CD8-positive, alpha-beta memory T cell (primary cell): ENCODE measurements at regions not wholly inside any gene's neighbourhood (a gene's known extent, or its start where the extent isn't known, plus 50 kb on each side); places are given as distances from the start of the nearest gene placed in this dataset.

Experiments
- CTCF ChIA-PET: fragments of 350-600 bp; sonication (Branson Sonifier 250); formaldehyde crosslinking; loops from one replicate; lab custom pipeline; 2021; ENCODE audit warnings: antibody characterized with exemption; lab: Charles Lee
- POLR2A ChIA-PET: fragments of 350-600 bp; sonication (Branson Sonifier 250); formaldehyde crosslinking; loops from one replicate; lab custom pipeline; 2021; ENCODE audit warnings: antibody characterized with exemption; lab: Charles Lee
- DNase-seq, 5 donors: peaks; one replicate each; pipeline versions ENCODE4 v3.0.0 to v3.0.0-alpha.2; 2020 to 2022; ENCODE audit warnings: mixed read lengths in 1 of 5
- H3K27ac ChIP-seq: one replicate; pipeline ENCODE4 v1.7.0; 2013; ENCODE audit warnings: low read depth, mild to moderate bottlenecking, low read length, moderate library complexity
- H3K27me3 ChIP-seq: 2 replicates; pipeline ENCODE4 v1.7.0; 2013; ENCODE audit warnings: low read length, mild to moderate bottlenecking; ENCODE audit not compliant: insufficient read depth, poor library complexity, severe bottlenecking
- H3K36me3 ChIP-seq: 2 replicates; pipeline ENCODE4 v1.7.0; 2013; ENCODE audit warnings: mild to moderate bottlenecking, low read length, moderate library complexity; ENCODE audit not compliant: insufficient read depth
- H3K4me1 ChIP-seq: 2 replicates; pipeline ENCODE4 v1.7.0; 2013; ENCODE audit warnings: mild to moderate bottlenecking, low read length, moderate library complexity; ENCODE audit not compliant: insufficient read depth
- H3K4me3 ChIP-seq: 2 replicates; pipeline ENCODE4 v1.7.0; 2013; ENCODE audit warnings: mild to moderate bottlenecking, low read length
- H3K9me3 ChIP-seq: 2 replicates; pipeline ENCODE4 v1.7.0; 2013; ENCODE audit warnings: mild to moderate bottlenecking, low read length
- H3K27ac Mint-ChIP-seq, 8 donors: one replicate each; pipeline ENCODE4 v1.8.0; 2020 to 2021; ENCODE audit warnings: mixed read lengths in 8 of 8, mild to moderate bottlenecking in 6 of 8, inconsistent platforms in 3 of 8, moderate library complexity in 3 of 8
- H3K27me3 Mint-ChIP-seq, 2 donors: one replicate each; pipeline ENCODE4 v1.8.0; 2020 to 2021; ENCODE audit warnings: mixed read lengths in 2 of 2, mild to moderate bottlenecking in 1 of 2, moderate library complexity in 1 of 2
- H3K36me3 Mint-ChIP-seq, 3 donors: one replicate each; pipeline ENCODE4 v1.8.0; 2020 to 2021; ENCODE audit warnings: mixed read lengths in 3 of 3, inconsistent platforms in 1 of 3, mild to moderate bottlenecking in 1 of 3
- H3K4me1 Mint-ChIP-seq, 3 donors: one replicate each; pipeline ENCODE4 v1.8.0; 2020 to 2021; ENCODE audit warnings: mixed read lengths in 3 of 3, inconsistent platforms in 1 of 3, mild to moderate bottlenecking in 1 of 3
- H3K4me3 Mint-ChIP-seq, 7 donors: one replicate each; pipeline ENCODE4 v1.8.0; 2020 to 2021; ENCODE audit warnings: mixed read lengths in 7 of 7, mild to moderate bottlenecking in 6 of 7, moderate library complexity in 4 of 7, inconsistent platforms in 2 of 7
- H3K9me3 Mint-ChIP-seq, 5 donors: one replicate each; pipeline ENCODE4 v1.8.0; 2020 to 2022; ENCODE audit warnings: mixed read lengths in 5 of 5, mild to moderate bottlenecking in 3 of 5, moderate library complexity in 2 of 5, inconsistent platforms in 1 of 5

DNA sequence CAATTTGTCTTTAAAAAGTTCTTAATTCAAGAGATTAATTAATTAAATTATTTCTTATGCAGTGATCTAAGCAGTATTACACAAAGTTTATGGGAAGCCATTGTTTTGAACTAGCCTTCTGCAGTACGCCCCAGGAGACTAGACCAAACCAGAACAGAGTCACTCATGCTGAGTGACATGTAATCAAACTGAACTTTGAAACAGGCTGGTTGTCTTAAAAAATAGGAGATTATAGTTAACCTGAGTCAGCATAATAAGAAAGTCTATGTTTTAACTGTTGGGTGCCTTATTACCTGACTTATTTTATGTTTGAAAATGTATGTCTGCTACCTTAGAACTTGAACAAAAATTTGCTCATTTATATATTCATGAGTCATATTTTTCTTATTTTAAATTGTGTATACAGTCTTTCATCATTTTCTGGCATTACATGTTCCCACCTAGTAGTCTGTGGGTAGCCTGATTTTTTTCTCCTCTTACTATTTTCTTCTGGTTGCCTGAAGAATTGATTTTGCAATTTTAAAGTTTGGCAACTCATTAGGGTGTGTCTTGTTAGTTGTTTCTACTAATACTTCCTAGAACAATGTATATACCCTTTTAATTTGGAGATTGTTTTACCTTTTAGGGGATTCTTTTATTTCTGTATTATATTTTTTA lies 161.4 kb downstream of the AASDHPPT start:
- H3K27ac ChIP-seq = no peak overlapping the region
- H3K27ac Mint-ChIP-seq = no peak overlapping the region
- DNase-seq = no peak
- H3K36me3 Mint-ChIP-seq = no peaks in the 10 kb centered on the region
- no peaks in the 10 kb centered on the region for H3K4me1 Mint-ChIP-seq
- no peak overlapping the region for H3K4me3 ChIP-seq
- CTCF ChIA-PET = no interaction called here
- H3K9me3 Mint-ChIP-seq = no peaks in the 10 kb centered on the region
- H3K4me1 ChIP-seq = no peaks in the 10 kb centered on the region
- POLR2A ChIA-PET = no interaction called here
- H3K4me3 Mint-ChIP-seq = no peak overlapping the region
- no peaks in the 10 kb centered on the region for H3K9me3 ChIP-seq
- H3K36me3 ChIP-seq = no peaks in the 10 kb centered on the region
- H3K27me3 Mint-ChIP-seq = no peaks in the 10 kb centered on the region
- H3K27me3 ChIP-seq = no peaks in the 10 kb centered on the region

DNA sequence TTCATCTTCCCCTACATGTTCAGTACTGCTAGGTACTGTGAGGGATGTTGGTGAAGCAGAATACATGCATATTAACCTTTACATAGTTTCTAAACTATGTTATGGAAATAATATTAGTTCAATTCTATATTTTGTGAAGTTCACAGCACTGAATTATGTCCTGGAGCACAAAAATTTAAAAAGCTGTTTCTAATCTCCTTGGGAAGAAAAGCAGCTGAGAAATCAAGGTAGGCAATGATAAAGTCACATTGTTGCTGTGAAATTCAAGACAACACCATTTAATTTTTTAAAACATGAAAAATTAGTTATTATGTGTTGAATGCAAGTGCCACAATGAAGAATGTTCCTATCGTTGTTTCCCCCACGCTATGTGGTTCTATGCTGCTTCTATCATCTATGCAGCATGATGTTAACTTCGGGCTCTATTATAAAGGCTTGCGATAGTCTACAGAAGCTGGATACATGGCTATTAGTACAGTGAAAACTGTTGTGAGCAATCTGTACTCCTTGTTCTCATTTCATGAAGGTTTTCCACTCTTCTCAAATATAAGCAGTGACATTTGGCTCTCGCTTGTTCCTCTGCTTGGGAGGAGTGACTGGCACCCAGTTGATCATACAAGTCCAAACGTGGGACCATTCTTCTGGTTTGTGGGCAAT lies 164.3 kb downstream of the AASDHPPT start:
- no peaks in the 10 kb centered on the region for H3K36me3 Mint-ChIP-seq
- Histone ChIP-seq H3K9me3 (no peaks in the 10 kb centered on the region), H3K4me3 (no peak overlapping the region), H3K27me3 (no peaks in the 10 kb centered on the region), H3K36me3 (no peaks in the 10 kb centered on the region), H3K27ac (no peak overlapping the region), H3K4me1 (no peaks in the 10 kb centered on the region)
- H3K4me3 Mint-ChIP-seq = no peak overlapping the region
- H3K9me3 Mint-ChIP-seq = peaks cover 1 to 10% (median 6%) of the 10 kb centered on the region in 5 donors
- ChIA-PET POLR2A (no interaction called here), CTCF (no interaction called here)
- no peaks in the 10 kb centered on the region for H3K4me1 Mint-ChIP-seq
- no peak overlapping the region for H3K27ac Mint-ChIP-seq
- DNase-seq = no peak
- peaks cover 0 to 1% of the 10 kb centered on the region in 2 donors for H3K27me3 Mint-ChIP-seq

DNA sequence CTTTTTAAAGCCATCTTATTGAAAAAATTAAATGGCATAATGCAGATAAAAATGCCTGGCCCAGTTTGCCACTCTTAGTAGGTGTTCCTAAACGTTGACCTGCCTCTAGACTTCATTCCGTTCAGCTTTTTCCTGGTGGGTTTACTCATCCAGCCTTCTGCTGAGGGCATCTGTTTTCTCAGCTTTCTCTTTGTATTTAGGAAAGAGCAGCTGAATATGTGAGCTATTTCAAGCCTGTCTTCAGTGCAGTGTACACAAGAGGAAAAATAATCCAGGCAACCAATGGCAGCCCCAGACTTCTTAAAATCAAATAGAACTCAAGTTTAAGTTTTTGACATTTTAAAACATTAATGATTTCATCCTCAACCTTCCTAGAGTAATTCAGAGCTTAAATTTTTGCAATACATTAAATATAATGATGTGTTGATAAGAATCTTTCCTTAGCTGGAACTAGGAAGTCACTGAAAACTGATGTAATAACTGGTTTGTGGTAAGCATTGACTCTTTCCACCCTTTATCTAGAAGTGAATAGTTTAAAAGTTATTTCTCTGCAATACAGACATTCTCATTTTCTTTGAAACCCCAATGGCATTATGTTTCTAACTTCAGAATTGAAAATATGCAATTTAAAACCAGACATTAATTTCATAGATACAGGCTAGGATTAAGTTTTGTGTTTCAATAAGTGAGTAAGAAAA lies 165.4 kb downstream of the AASDHPPT start:
- Mint-ChIP-seq H3K27me3 (peaks cover 0 to 1% of the 10 kb centered on the region in 2 donors), H3K36me3 (no peaks in the 10 kb centered on the region), H3K9me3 (peaks cover 2 to 10% (median 8%) of the 10 kb centered on the region in 5 donors), H3K4me3 (no peak overlapping the region), H3K4me1 (no peaks in the 10 kb centered on the region), H3K27ac (no peak overlapping the region)
- H3K4me3 ChIP-seq = no peak overlapping the region
- POLR2A ChIA-PET = no interaction called here
- no peak for DNase-seq
- H3K36me3 ChIP-seq = no peaks in the 10 kb centered on the region
- no peaks in the 10 kb centered on the region for H3K9me3 ChIP-seq
- no peak overlapping the region for H3K27ac ChIP-seq
- H3K27me3 ChIP-seq = no peaks in the 10 kb centered on the region
- H3K4me1 ChIP-seq = no peaks in the 10 kb centered on the region
- CTCF ChIA-PET = no interaction called here

DNA sequence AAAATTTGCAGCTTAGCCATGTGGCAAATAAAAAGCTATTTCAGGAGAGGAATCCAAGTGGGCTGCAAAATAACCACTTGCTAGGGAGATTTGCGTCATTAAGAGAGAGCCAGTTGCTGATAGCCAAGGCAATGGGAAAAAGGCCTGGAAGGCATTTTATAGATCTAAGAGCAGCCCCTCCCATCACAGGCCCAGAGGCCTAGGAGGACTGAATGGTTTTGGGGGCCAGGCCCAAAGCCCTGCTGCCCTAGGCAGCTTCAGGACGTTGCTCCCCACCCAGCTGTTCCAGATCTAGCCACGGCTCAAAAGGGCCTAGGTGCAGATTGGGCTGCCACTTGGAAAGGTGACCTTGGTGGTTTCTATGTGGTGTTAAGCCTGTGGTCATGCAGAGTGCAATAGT lies 169.0 kb downstream of the AASDHPPT start:
- CTCF ChIA-PET = no interaction called here
- H3K4me1 Mint-ChIP-seq = no peaks in the 10 kb centered on the region

DNA sequence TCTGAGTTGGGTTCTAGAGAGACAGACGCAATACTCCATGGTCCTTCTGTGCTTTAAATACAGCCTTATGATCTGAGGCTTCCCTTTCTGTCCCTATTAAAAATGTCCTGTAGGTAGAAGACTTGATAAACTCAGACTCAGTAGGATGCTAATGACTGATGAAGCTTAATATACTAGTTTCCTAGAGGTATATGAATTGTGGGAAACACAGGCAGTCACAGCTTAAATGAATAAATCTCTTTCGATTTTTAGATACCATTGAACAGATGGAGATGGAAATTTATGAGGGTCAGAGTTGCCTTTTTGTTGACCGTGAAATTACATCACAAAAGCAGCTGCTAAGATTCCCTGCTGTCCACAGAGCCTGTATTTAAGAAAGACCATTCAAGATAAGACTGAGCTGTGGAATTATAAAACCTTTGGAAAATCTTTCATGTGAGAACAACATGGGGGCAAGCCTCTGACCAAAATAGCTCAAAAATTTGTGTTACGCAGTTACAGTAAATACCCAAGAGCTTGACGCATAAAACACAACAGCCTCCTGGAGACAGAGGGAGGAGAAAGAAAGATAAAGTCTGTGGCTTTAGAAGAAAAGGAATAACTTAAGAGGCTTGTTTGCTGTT lies 172.3 kb downstream of the AASDHPPT start:
- no peaks in the 10 kb centered on the region for H3K36me3 Mint-ChIP-seq
- no peaks in the 10 kb centered on the region for H3K4me1 Mint-ChIP-seq
- peaks cover 0 to 1% of the 10 kb centered on the region in 2 donors for H3K27me3 Mint-ChIP-seq
- no peak overlapping the region for H3K4me3 Mint-ChIP-seq
- Histone ChIP-seq H3K27ac (no peak overlapping the region), H3K9me3 (no peaks in the 10 kb centered on the region), H3K4me1 (no peaks in the 10 kb centered on the region), H3K4me3 (no peak overlapping the region), H3K27me3 (no peaks in the 10 kb centered on the region), H3K36me3 (no peaks in the 10 kb centered on the region)
- no peak for DNase-seq
- ChIA-PET CTCF (interaction anchor here (0.8 kb wide), 1 partner anchor 104 kb away, joined by 3 read pairs; no protein-coding TSS in a partner anchor), POLR2A (no interaction called here)
- no peak overlapping the region for H3K27ac Mint-ChIP-seq
- H3K9me3 Mint-ChIP-seq = peaks cover 4 to 11% (median 8%) of the 10 kb centered on the region in 5 donors

More for the DNA sequence above, 169.0 kb downstream of the AASDHPPT start:
- Mint-ChIP-seq H3K9me3 (peaks cover 4 to 10% (median 8%) of the 10 kb centered on the region in 5 donors), H3K27ac (no peak overlapping the region), H3K36me3 (no peaks in the 10 kb centered on the region), H3K27me3 (peaks cover 0 to 1% of the 10 kb centered on the region in 2 donors), H3K4me3 (no peak overlapping the region)
- Histone ChIP-seq H3K27ac (no peak overlapping the region), H3K4me3 (no peak overlapping the region), H3K36me3 (no peaks in the 10 kb centered on the region), H3K27me3 (no peaks in the 10 kb centered on the region), H3K4me1 (no peaks in the 10 kb centered on the region), H3K9me3 (no peaks in the 10 kb centered on the region)
- no peak for DNase-seq
- POLR2A ChIA-PET = no interaction called here

DNA sequence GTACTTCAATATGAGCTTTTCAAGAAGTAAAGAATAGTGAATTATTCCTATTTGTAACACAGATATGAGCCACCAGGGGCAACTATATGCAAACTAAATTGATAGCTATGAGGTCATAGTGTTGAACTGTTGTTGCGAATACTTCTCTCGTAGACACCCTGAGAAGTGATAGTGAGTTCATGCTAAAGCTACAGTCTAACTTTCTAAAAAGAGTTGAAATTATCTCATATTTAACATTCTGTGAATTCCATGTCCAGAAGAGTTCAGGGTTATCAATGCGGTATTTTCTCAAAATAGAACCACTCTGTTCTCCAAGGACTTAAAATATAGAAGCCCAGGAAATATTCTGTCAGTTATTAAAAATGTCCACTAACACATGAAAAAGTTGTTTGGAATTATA lies 185.4 kb downstream of the AASDHPPT start:
- no peaks in the 10 kb centered on the region for H3K27me3 Mint-ChIP-seq
- POLR2A ChIA-PET = no interaction called here
- DNase-seq = no peak
- H3K27ac Mint-ChIP-seq = no peak overlapping the region
- H3K4me3 Mint-ChIP-seq = no peak overlapping the region
- no peaks in the 10 kb centered on the region for H3K36me3 Mint-ChIP-seq
- no peaks in the 10 kb centered on the region for H3K36me3 ChIP-seq
- no peaks in the 10 kb centered on the region for H3K9me3 ChIP-seq
- no peaks in the 10 kb centered on the region for H3K27me3 ChIP-seq
- H3K4me1 ChIP-seq = no peaks in the 10 kb centered on the region
- H3K9me3 Mint-ChIP-seq = peaks cover 1 to 9% (median 5%) of the 10 kb centered on the region in 5 donors
- CTCF ChIA-PET = no interaction called here
- H3K4me3 ChIP-seq = no peak overlapping the region
- no peaks in the 10 kb centered on the region for H3K4me1 Mint-ChIP-seq
- H3K27ac ChIP-seq = no peak overlapping the region

DNA sequence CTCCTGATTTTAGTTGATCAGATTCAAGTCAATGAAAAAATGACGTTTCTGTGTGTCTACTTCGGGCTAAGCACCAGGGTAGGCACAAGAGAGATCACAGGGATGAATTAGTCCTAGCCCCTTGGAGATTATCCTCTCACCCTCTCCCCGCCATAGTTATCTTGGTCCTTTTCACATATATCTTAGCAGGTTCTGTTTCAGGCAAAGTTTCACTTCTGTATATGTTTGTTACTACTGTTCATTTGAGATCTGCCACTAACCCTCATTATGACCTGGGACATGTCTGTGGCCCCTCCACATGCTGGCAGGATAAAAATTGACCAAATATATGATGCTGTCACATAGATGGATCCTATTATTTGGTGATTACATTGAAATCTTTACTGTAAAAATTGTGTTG lies 186.1 kb downstream of the AASDHPPT start:
- Mint-ChIP-seq H3K4me3 (no peak overlapping the region), H3K27ac (no peak overlapping the region), H3K9me3 (peaks cover 1 to 11% (median 9%) of the 10 kb centered on the region in 5 donors), H3K36me3 (no peaks in the 10 kb centered on the region), H3K4me1 (no peaks in the 10 kb centered on the region), H3K27me3 (no peaks in the 10 kb centered on the region)
- Histone ChIP-seq H3K36me3 (no peaks in the 10 kb centered on the region), H3K4me1 (no peaks in the 10 kb centered on the region), H3K27me3 (no peaks in the 10 kb centered on the region), H3K9me3 (no peaks in the 10 kb centered on the region), H3K27ac (no peak overlapping the region), H3K4me3 (no peak overlapping the region)
- DNase-seq = no peak
- POLR2A ChIA-PET = no interaction called here
- CTCF ChIA-PET = no interaction called here

DNA sequence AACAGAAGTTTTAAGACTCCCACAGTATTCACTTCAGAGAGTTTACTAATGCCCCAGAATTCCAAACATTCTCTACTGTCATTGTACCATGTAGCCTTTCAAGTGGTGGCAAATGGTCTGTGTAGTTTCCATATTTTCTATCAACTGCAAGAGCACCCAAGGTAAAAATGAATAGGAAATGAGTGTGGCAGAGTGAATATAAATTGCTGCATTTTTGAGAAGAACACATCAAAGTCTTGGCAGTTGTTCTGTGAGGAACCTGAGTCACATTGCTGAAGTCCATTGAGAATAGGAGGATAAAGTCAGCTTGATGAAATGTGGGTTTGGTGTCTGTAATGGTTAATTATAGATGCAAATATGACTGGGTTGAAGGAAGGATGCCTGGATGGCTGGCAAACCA lies 193.6 kb downstream of the AASDHPPT start:
- CTCF ChIA-PET = no interaction called here
- H3K36me3 Mint-ChIP-seq = no peaks in the 10 kb centered on the region
- no peak overlapping the region for H3K4me3 ChIP-seq

More for the DNA sequence above, 193.6 kb downstream of the AASDHPPT start:
- Mint-ChIP-seq H3K27me3 (no peaks in the 10 kb centered on the region), H3K4me3 (no peak overlapping the region), H3K27ac (no peak overlapping the region), H3K4me1 (no peaks in the 10 kb centered on the region), H3K9me3 (peaks cover 4 to 30% (median 8%) of the 10 kb centered on the region in 5 donors)
- DNase-seq = no peak
- POLR2A ChIA-PET = no interaction called here
- Histone ChIP-seq H3K27ac (no peak overlapping the region), H3K4me1 (no peaks in the 10 kb centered on the region), H3K9me3 (no peaks in the 10 kb centered on the region), H3K27me3 (no peaks in the 10 kb centered on the region), H3K36me3 (no peaks in the 10 kb centered on the region)
